Nephron (organoid): ENCODE measurements at regions not wholly inside any gene's neighbourhood (a gene's known extent, or its start where the extent isn't known, plus 50 kb on each side); places are given as distances from the start of the nearest gene placed in this dataset.

Experiments
- H3K27ac Mint-ChIP-seq, 3 experiments: 2 replicates each; pipeline ENCODE4 v1.8.0; 2020; ENCODE audit warnings: mixed read lengths in 3 of 3, mild to moderate bottlenecking in 2 of 3, moderate library complexity in 1 of 3
- H3K27me3 Mint-ChIP-seq: 2 replicates; pipeline ENCODE4 v1.8.0; 2021; ENCODE audit warnings: low read depth, mild to moderate bottlenecking, moderate library complexity, mixed read lengths
- H3K36me3 Mint-ChIP-seq: 2 replicates; pipeline ENCODE4 v1.8.0; 2020; ENCODE audit warnings: low read depth, mixed read lengths
- H3K4me1 Mint-ChIP-seq: 2 replicates; pipeline ENCODE4 v1.8.0; 2020; ENCODE audit warnings: mixed read lengths
- H3K4me3 Mint-ChIP-seq, 3 experiments: 2 replicates each; pipeline ENCODE4 v1.8.0; 2020; ENCODE audit warnings: mild to moderate bottlenecking in 3 of 3, mixed read lengths in 3 of 3, moderate library complexity in 2 of 3
- H3K9me3 Mint-ChIP-seq: 2 replicates; pipeline ENCODE4 v1.8.0; 2020; ENCODE audit warnings: mixed read lengths
- CTCF ChIP-seq, 3 experiments: fragments of 200-600 bp; sonication (generic); IDR thresholded peaks; one replicate each; pipeline ENCODE4 v1.5.0; 2021; ENCODE audit warnings: antibody characterized with exemption in 3 of 3; ENCODE audit not compliant: unreplicated experiment in 3 of 3

GRCh38 chr5:90066920-90067319 lies 342.6 kb downstream of the CETN3 start:
- peaks cover 10% of the 10 kb centered on the region for H3K9me3 Mint-ChIP-seq
- H3K4me3 Mint-ChIP-seq: no peak overlapping the region
- no peaks in the 10 kb centered on the region for H3K4me1 Mint-ChIP-seq
- H3K36me3 Mint-ChIP-seq: no peaks in the 10 kb centered on the region
- no peak overlapping the region for H3K27ac Mint-ChIP-seq
- no peak for TF ChIP-seq CTCF (IDR thresholded peaks at IDR 0.05; ENCODE audit: unreplicated experiment in 3 of 3)
- no peaks in the 10 kb centered on the region for H3K27me3 Mint-ChIP-seq

- peaks cover 3% of the 10 kb centered on the region for H3K4me1 Mint-ChIP-seq
- no peak overlapping the region for H3K27ac Mint-ChIP-seq
- no peaks in the 10 kb centered on the region for H3K36me3 Mint-ChIP-seq
- TF ChIP-seq CTCF (IDR thresholded peaks at IDR 0.05; ENCODE audit: unreplicated experiment in 3 of 3): no peak
- H3K4me3 Mint-ChIP-seq: no peak overlapping the region
- no peaks in the 10 kb centered on the region for H3K27me3 Mint-ChIP-seq
- peaks cover 4% of the 10 kb centered on the region for H3K9me3 Mint-ChIP-seq
Measured at GRCh38 chr5:90056911-90057705, 352.4 kb downstream of the CETN3 start.

GRCh38 chr5:90055831-90056328 lies 353.7 kb downstream of the CETN3 start:
- no peak for TF ChIP-seq CTCF (IDR thresholded peaks at IDR 0.05; ENCODE audit: unreplicated experiment in 3 of 3)

GRCh38 chr5:90054612-90055011 lies 354.9 kb downstream of the CETN3 start:
- H3K36me3 Mint-ChIP-seq: no peaks in the 10 kb centered on the region
- no peaks in the 10 kb centered on the region for H3K27me3 Mint-ChIP-seq
- peaks cover 2% of the 10 kb centered on the region for H3K9me3 Mint-ChIP-seq
- H3K27ac Mint-ChIP-seq: no peak overlapping the region
- no peak overlapping the region for H3K4me3 Mint-ChIP-seq
- peaks cover 3% of the 10 kb centered on the region for H3K4me1 Mint-ChIP-seq
- TF ChIP-seq CTCF (IDR thresholded peaks at IDR 0.05; ENCODE audit: unreplicated experiment in 3 of 3): no peak

More at GRCh38 chr5:90055831-90056328, 353.7 kb downstream of the CETN3 start:
- H3K27ac Mint-ChIP-seq: no peak overlapping the region
- no peak overlapping the region for H3K4me3 Mint-ChIP-seq
- no peaks in the 10 kb centered on the region for H3K27me3 Mint-ChIP-seq
- H3K4me1 Mint-ChIP-seq: peaks cover 3% of the 10 kb centered on the region
- H3K9me3 Mint-ChIP-seq: peaks cover 2% of the 10 kb centered on the region
- no peaks in the 10 kb centered on the region for H3K36me3 Mint-ChIP-seq

GRCh38 chr5:90051756-90052155 lies 357.8 kb downstream of the CETN3 start:
- Mint-ChIP-seq H3K27ac (no peak overlapping the region), H3K36me3 (no peaks in the 10 kb centered on the region), H3K27me3 (no peaks in the 10 kb centered on the region), H3K4me3 (no peak overlapping the region), H3K4me1 (peaks cover 3% of the 10 kb centered on the region), H3K9me3 (peaks cover 3% of the 10 kb centered on the region)
- TF ChIP-seq CTCF (IDR thresholded peaks at IDR 0.05; ENCODE audit: unreplicated experiment in 3 of 3): no peak

- Mint-ChIP-seq H3K27me3 (no peaks in the 10 kb centered on the region), H3K4me1 (no peaks in the 10 kb centered on the region), H3K36me3 (no peaks in the 10 kb centered on the region), H3K4me3 (no peak overlapping the region), H3K27ac (no peak overlapping the region), H3K9me3 (peaks cover 9% of the 10 kb centered on the region)
- TF ChIP-seq CTCF (IDR thresholded peaks at IDR 0.05; ENCODE audit: unreplicated experiment in 3 of 3): no peak
Measured at GRCh38 chr5:90050103-90050502, 359.5 kb downstream of the CETN3 start.
